GM19035 (cell line): ENCODE measurements at regions not wholly inside any gene's neighbourhood (a gene's known extent, or its start where the extent isn't known, plus 50 kb on each side); places are given as distances from the start of the nearest gene placed in this dataset.

Source experiments
- ATAC-seq: cut with Tn5 transposase; IDR thresholded peaks from one replicate; pipeline ENCODE4 v1.9.1; 2021; ENCODE audit not compliant: unreplicated experiment

DNA sequence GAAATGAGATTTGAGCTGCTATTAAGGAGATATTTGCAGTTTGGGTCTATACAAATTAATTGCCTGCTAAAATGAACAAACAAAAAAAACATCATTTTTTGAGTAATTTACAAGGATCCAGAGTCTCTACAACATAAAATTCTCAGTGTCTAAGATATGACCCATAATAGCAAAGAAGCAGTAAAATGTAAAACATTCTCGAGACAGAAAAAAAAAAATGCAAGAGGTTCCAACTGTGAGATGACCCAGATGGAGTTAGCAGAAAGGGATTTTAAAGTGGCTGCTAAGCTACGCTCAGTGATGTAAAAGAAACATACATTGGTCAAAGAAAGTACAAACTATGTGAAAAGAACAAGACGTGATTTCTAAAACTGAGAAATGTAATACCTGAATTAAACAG is 471.0 kb downstream of the SH2D4B start:
- ATAC-seq, result no peak

DNA sequence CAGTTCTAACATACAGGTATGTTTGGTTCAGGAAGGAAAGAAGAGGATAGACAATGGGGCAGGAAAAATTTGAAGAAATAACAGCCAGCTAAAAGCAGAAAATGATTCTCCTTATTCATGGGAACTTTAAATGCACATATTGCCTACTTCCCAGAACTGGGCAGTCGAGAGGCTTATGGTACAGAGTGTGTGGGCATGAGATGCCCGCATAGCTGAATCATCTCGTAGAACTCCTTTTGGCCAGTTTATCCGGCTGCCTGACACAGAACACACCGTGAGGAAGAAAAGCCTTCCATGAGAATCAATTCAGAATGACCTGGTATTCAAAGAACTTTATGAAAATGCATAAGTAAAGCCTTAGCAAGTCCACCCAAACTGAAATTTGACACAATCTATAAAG is 471.6 kb downstream of the SH2D4B start:
- ATAC-seq, result no peak

DNA sequence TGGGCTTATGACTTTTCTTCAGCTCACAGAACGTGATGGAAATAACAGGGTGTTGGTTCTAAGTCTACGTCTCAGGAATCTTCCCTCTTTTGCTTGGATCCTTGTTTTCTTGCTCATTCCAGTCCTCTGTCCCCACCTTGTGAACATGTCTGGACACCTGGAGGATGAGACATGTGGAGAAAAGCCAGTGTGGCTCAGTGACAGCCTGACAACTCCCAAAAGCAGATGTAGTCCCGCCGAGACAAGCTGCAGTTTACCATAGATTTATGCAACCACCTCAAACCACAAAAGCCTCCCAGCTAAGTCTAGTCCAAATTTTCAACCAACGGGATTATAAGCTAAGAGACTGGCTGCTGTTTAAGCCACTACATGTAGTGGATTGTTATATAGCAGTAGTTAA is 476.1 kb downstream of the SH2D4B start:
- ATAC-seq, result no peak

- ATAC-seq, result peak; percentile 71
Measured at GRCh38 chr10:81019029-81019890, 481.6 kb downstream of the SH2D4B start.

GRCh38 chr10:81021428-81022129 is 483.9 kb downstream of the SH2D4B start:
- no peak for ATAC-seq

DNA sequence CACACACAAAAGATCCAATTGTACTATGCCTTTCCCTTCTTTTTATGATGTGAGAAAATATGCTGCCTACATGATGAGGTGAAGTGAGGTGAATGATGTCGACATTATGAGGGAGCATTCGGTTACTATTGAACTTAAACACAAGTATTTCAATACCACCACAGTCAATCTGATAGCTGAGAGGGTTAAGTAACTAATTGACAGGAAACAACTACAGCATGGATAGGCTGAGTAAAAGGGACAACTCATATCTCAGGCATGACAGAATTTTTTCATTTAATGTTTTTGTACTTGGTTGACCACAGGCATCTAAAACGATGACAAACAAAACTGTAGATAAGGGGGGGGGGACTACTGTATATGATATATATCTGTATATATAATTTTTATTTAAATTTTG is 488.9 kb downstream of the SH2D4B start:
- ATAC-seq, result no peak

DNA sequence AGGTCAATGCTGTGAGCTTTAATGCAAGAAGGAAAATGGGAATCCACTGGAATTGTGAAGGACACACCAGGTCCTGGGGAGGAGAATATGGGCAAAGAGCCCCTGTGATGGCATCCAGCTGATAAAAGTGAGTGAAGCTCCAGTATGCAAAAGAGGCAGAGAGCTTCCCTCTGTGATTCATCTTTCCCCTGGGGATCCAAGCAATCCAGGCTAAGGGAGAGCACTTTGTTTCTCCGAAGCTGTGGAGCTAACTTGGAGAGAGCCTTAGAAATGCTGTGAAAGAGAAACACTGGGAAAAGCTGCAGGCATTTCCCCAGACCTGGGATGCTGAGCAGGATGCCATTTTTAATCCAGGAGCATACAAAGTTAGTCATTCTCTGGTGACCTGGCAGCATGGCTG is 489.5 kb downstream of the SH2D4B start:
- no peak for ATAC-seq

GRCh38 chr10:81027706-81028105 is 490.0 kb downstream of the SH2D4B start:
- no peak for ATAC-seq

DNA sequence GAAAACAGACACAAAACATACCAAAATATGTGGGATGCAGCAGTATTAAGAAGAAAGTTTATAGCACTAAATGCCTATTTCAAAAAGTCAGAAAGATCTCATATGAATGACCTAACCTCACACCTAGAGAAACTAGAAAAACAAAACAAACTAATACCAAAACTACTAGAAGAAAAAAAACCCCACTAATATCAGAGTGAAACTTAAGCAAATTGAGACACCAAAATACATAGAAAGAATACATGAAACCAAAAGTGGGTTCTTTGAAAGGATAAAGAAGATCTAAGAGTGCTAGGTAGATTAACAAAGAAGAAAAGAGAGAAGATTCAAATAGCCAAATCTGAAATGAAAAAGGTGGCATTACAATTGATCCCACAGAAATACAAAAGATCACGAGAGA is 494.1 kb downstream of the SH2D4B start:
- peak; percentile 75 for ATAC-seq

DNA sequence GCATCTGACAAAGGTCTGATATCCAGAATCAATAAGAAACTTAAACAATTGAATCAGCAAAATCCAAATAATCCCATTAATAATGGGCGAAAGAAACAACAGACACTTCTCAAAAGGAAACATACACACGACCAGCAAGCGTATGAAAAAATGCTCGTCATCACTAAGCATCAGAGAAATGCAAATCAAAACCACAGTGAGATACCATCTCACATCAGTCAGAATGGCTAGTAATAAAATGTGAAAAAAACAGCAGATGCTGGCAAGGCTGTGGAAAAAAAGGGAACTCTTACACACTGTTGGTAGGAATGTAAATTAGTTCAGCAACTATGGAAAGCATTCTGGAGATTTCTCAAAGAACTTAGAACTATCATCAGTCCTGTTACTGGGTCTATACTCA is 496.7 kb downstream of the SH2D4B start:
- ATAC-seq, result peak; percentile 22

DNA sequence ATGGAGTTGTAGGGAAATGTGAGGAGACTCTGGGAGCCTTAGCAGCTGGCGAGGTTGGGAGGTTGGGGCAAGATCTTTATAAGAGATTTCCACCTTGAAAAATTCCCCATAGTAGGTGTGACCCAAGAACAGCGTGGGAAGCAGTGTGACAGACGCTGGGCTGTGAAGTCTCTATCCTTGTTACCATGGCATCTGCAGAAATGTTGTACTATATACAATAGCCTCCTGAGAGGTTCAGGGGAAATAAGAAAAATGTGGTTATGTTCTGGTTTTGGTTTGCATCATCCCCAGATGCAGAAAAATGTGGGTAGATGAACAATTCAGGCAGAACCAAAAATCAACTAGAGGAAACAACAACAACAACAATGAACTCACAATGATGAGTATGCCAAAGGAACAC is 498.6 kb downstream of the SH2D4B start:
- peak; percentile 80 for ATAC-seq

- ATAC-seq, result no peak
Measured at GRCh38 chr10:81040031-81040430, 502.3 kb downstream of the SH2D4B start.

GRCh38 chr10:81040940-81041339 is 503.2 kb downstream of the SH2D4B start:
- ATAC-seq, result no peak

DNA sequence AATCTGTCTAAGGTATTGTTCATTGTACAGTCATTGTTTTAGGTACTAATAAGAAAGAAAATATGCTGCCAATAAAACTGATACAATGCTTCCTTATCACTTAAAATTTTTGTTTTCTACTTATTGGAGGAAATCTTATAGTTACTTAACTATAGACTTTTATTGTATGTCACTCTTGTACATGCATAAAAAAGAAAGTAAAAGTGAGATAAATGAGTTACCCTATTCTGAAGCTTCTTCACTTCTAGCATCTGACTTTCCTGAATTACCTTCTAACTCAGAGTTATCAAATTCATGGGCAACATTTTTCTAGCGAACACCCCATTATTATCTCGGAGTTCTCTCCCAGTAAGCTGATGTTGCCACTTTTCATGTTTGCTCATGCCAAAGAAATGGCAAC is 504.9 kb downstream of the SH2D4B start:
- no peak for ATAC-seq

GRCh38 chr10:81065474-81065873 is 527.8 kb downstream of the SH2D4B start:
- ATAC-seq, result no peak

- no peak for ATAC-seq
Measured at GRCh38 chr10:81068460-81068859, 530.8 kb downstream of the SH2D4B start.

- no peak for ATAC-seq
Measured at GRCh38 chr10:81071087-81071796, 533.5 kb downstream of the SH2D4B start.

DNA sequence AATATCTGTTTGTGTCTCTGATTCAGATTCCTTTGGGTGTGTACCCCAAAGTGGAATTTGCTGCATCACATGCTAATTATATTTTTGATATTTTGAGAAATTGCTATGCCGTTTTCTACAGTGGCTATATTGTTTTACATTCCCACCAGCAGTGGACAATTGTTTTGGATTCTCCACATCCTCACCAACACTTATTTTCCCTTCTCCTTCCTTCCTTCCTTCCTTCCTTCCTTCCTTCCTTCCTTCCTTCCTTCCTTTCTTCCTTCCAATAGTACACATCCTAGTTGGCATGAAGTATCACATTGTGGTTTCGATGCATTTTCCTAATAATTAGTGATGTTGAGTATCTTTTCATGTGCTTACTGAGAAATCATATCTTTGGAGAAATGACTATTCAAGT is 535.5 kb downstream of the SH2D4B start:
- no peak for ATAC-seq

DNA sequence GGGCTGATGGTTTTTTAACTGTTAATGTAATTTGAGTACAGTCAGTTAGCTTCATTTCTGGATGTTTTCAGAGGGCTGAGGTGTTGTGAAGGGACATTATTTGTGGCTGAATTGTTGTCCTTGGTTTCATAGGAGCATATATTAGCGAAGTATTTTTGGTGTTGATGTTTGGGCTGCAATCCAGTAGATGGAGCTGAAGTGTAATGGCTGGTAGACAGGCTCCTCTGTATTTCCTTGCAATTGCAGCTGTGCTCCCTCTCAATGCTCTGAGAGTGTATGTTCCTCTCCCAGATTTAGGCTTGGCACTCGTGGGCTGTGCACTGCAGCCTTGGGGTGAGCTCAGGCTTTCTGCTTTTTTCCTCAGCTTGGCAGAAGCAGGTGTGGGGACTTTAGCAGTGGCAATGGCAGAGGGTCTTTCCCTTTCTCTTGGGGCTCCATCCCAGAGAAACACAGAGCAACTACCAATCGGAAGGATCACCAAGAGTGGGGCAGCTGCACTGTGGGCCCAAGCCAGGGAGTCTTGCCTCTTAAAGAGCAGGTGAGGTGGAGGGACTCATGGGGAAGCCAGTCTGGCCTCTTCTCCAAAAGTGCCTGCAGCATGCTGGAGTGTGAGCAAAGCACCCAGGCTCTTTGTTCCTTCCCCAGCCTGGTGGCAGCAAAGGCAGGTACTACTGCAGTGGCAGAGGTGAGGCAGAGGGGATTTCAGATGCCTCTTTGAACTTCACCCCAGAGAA is 544.4 kb downstream of the SH2D4B start:
- ATAC-seq, result peak; percentile 75

DNA sequence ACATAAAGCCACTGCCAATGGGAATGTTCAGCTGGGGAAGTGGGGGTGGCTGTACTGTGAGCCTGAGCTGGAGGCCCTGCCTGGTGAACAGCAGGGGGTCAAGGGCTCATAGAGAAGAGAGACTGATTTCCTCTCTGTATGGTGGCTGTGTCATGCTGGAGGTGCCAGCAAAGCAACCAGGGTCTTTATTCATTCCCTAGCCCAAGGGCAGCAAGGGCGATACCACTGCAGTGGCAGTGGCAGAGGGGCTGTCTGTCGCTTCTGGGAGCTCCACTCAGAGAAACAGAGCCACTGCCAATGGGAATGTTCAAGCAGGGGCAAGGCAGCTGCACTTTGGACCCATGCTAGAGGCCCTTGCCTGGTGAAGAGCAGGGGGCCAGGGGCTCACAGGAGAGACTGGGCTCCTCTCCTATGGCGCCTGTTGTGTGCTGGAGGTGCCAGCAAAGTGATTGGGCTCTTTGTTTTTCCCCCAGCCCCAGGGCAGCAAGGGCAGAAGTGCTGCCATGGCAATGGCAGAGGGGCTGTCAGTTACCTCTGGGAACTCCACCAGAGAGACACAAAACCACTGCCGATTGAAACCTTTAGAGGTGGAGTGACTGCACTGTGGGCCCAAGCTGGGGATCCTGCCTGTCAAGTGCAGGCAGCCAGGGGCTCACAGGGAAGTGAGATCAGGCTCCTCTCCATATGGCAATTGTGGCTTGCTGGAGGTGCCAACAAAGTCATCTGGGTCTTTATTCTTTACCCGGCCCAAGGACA is 545.1 kb downstream of the SH2D4B start:
- no peak for ATAC-seq
